ENCODE measurements at regions not wholly inside any gene's neighbourhood (a gene's known extent, or its start where the extent isn't known, plus 50 kb on each side); places are given as distances from the start of the nearest gene placed in this dataset.

GRCh38 chr6:149218915-149219314 is 98.6 kb upstream of the TAB2 start:
- DNase-seq: no peak

DNA sequence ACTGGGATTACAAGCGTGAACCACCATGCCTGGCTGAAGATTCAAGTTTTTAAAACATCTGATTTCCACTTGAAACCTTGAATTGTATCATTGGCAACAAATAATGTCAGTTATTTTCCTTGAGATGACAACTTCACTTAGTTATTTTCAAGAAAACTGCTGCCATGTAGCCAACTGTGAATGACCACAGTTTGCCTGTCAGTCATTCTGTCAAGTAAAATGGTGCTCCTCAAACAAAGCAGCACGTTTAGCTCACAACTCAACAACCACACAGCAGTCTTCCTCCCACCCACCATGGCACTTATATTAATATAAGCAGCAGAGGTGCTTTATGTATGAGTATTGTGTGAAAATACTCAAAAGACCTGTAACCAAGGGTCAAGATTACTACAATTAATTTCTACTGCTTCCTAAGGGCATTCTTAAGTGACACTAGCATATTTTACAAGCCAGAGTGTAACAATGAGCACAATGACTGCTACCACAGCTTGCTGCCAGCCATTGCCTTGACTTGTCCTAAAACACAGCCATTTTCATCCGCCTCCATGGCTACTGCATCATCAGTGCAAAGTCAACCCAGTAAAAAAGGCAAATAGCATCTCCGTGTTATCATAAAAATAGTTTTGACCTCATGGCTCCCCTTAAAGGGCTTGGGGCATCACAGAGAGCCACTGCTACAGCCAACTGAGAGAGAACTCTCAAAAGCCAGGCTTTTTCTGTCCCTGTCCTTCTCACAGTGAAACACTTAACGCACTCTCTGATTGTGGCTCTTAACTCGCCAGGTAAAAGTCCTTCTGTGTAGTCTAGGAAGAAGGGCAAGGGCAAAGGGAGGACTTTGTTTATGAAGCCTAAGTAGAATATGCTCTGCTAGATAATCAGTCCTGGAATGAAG is 96.4 kb upstream of the TAB2 start:
- no peak for DNase-seq

DNA sequence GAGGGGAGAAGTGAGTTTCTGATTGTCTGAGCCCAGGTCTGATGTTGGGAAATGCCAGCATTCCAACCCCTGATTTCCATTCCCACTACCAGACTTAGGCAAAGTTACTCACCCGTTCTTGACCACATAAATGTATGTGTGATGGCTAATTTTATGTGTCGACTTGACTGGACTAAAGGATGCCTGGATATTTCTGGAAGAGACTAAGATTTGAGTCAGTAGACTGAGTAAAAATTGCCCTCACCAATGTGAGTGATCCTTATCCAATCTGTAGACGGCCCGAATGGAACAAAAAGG is 95.8 kb upstream of the TAB2 start:
- no peak for DNase-seq

DNA sequence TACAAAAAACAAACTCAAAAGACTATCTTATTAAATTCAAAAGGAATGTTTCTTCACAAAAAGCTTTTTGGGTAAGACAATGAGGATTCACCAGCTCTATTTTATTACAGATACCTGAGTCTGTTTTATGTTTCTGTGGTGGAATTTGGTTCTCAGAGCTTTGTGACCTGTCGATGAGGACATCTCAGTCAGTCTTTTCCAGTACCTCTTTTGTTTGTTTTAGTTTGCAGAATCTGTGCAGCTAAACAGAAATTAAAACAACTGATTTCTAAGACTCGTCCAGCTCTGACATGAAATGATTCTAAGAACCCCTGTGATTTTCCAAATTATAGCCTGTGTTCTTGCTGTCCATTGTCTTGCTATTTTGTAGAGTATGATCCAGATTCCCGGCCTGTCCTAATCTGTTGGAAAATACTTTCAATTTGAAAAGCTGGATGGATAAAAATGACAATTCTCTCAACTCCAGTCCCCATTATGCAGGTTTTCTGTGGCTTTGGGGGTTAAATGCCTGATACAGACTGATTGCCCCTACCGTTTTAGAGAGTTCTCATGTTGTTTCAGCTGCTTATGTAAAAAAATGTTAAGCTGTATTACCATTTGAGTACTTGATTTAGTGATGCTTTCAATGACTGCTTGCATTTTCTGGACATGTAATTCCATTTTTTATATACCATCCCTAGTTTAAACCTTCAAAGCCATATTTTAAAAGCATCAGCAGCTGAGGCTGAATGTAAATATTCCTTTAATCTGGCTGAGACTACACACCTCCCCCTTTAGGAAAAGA is 94.2 kb upstream of the TAB2 start:
- DNase-seq: no peak

GRCh38 chr6:149223904-149224351 is 93.6 kb upstream of the TAB2 start:
- DNase-seq: no peak

GRCh38 chr6:149224399-149224798 is 93.1 kb upstream of the TAB2 start:
- no peak for DNase-seq

GRCh38 chr6:149225370-149225769 is 92.1 kb upstream of the TAB2 start:
- DNase-seq: no peak

- no peak for DNase-seq
Measured at GRCh38 chr6:149225946-149226345, 91.6 kb upstream of the TAB2 start.

DNA sequence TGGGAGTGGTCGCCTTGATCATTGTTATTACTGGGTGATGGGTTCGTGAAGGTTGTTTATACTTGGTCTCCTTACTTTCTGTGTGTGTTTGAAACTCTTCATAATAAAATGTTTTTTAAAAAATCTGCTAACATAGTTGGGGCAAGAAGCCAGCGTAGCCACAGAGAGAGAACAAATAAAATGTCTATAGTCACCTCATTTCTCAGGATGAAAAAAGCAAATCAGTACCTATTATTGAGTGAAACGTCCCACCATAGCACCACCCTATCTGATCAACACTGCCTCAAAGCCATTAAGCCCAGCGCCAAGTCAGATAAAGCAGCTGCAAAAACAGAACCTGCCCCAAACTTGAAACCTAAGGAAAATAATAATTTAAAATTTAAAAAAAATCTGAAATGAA is 89.7 kb upstream of the TAB2 start:
- DNase-seq: no peak

DNA sequence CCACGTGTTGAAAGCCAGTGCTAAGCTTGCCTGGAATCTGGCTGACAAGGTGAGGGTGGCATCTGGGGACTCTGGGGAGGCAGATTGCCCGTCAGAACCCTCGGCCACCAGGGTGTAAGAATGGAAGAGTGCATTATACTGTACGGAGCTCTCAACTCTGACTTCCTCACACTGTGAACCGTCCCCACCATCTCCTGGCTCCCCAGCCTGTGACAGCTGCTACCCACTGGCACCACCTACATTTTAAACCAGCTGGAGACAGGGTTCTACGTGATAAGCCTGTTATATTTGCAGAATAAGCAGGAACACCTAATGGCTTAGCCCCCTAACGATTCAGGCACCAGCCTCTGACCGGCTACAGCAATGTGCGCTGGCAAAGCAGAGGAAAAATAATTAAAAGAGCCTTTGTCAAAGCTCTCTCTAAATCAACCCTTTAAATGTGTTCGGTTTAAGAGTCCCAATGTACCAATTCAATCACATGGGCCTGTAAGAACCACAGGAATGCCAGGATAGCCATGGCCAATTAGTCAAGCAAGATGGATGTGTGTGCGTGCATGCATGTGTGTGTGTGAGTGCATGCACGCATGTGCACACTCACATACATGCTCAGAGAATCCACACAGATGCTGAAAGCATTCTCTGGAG is 89.1 kb upstream of the TAB2 start:
- no peak for DNase-seq

DNA sequence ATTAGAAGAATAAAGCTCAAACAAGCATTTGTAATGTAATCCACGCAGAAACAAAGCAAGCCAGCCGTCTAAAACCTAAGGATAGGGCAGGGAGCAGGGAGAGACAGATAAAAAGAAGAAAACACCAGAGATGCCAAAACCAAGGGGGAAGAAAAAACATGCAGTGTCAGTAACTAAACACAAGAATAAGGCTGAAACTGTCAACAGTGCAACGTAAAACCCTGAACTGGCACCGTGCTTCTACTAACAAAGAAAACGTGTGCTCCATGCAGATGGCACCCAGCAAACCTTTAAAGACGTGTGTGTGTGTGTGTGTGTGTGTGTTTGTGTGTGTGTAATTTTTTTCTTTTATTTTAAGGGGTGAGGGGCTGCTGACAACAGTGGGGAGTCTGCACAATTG is 88.4 kb upstream of the TAB2 start:
- no peak for DNase-seq

- DNase-seq: no peak
Measured at GRCh38 chr6:149230712-149231460, 86.6 kb upstream of the TAB2 start.

DNA sequence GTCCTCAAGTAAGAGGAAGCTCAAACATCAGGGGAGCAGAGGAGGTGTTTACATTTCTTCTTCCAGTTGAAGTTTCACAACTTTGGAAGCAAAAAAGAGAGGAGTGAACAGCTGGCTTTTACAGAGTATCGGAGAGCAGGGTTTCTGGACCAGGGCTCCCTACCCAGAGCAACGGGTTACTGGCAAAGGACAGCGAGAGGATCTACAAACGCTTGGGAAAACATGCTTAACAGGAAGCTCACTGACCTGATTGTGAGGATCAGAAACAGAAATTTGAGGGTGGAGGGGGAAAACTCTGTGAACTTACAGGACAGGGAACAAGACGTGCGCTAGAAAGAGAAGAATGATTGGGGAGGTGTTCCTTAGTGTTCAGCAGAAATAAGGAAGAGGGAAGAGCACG is 85.7 kb upstream of the TAB2 start:
- no peak for DNase-seq

GRCh38 chr6:149233056-149233715 is 84.3 kb upstream of the TAB2 start:
- DNase-seq: no peak

DNA sequence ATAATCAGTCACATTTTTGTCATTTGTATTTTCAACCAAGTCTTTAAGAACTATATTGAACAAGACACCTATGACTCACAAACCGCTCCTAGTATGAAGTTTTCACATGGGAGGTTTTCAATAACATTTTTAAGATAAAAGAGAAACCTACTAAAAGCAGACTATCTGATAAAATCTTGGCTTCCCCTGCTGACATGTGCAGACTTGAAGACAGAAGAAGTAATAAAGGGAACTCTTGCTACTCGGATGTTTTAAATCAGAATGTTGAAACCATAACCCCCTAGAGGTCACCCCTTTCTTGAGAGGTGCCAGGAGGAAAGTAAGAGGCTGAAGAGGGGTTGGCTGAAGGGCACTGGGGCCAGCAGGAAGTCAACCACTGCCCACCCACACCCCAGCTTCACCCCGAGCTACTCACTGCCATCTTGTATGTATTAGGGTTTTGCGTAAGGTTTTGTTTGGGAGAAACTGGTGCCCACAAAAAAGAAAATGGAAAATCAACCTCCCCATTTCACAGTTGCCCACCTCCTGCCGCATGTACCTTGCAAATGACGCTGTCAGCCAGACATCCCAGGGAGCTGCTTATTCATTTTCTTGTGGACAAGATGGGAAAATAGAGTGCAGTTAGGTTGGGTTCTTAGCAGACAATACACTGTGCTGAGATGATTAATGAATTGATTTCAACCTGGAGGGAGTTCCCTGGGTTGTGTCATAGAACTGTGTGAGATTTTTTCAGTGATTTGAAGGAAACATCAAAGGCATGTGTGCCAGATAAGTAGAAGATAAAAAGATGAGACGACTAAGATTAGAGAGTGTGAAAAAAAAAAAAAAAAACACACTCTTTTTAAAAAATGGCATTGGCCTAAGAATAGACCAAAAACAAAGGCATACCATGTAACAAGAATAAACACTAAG is 83.2 kb upstream of the TAB2 start:
- no peak for DNase-seq

- DNase-seq: no peak
Measured at GRCh38 chr6:149235130-149235561, 82.4 kb upstream of the TAB2 start.

- peak; percentile 9 for DNase-seq
Measured at GRCh38 chr6:149236589-149236988, 80.9 kb upstream of the TAB2 start.

DNA sequence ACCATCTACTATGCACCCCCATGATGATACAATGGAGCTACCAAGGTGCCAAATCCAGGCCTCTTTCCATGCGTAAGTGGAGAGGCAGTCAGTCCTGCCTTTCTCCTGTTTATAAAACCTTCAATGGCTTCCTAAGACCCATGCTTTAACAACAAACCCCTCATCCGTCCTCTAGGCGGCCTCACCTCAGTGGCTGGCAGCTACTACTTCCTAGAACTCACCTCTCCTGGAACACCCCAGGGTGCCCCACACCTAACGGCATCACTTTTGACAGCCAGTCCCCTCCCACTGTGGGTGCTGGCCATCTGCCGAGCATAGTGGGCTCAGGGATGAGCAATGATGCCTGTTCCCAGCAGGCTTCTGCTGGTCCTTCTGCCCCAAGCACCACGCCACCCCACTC is 80.0 kb upstream of the TAB2 start:
- no peak for DNase-seq

DNA sequence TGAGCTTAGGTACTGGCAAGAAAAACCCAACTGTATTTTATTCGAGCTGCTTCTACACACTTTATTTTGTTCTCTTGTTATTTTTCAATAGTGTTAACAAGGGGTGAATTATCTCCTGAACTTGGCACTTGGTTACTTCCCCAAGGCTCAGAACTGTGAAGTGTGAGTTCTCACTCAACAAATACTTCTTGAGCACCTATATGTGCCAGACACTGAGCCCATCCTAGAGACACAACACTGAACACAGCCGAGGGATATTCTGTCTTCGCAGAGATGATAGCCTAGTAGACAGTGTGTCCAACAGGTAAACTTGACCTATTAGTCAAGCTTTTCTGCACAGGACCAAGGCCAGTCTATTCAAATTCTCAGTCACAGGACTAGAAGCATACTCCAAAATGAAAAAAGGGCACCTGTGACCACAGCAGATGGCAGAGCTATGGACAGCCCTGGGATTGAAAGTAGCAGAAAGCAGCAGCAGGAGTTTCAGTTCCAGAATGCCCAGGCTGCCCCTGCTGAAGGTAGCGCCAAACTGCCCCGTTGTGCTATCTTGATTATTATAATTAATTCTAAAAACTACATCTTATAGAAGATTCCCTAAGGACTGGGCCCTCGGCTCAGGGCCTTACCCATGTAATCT is 77.8 kb upstream of the TAB2 start:
- DNase-seq: peak; percentile 25

DNA sequence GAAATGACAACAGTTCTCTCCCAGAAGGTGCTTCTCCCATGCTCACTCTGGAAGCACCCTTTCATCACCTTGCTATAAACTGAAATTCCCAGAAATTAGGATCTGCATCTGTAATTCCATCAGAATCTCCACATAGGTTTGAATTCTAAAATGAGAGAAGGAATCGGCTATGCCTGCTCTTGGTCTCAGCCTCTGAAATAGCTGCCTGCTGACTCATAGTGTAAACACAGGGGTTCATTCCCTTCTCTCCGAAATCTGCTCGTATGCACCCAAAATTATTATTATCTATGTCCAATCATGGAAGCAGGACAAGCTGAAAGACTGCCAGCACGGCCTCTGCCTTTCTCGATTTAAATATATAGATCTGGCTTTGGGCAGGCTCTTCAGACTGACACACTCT is 74.6 kb upstream of the TAB2 start:
- DNase-seq: no peak

GRCh38 chr6:149244105-149244504 is 73.4 kb upstream of the TAB2 start:
- no peak for DNase-seq

All from right forelimb (tissue), 1 donor.